ENCODE measurements at regions not wholly inside any gene's neighbourhood (a gene's known extent, or its start where the extent isn't known, plus 50 kb on each side); places are given as distances from the start of the nearest gene placed in this dataset.

- no peak for ATAC-seq
- no peaks in the 10 kb centered on the region for H3K4me1 Mint-ChIP-seq
- H3K4me3 Mint-ChIP-seq: no peak overlapping the region
- H3K27ac Mint-ChIP-seq: no peak overlapping the region
- peaks cover 0 to 4% (median 2%) of the 10 kb centered on the region in 3 donors for H3K36me3 Mint-ChIP-seq
- peaks cover 3 to 32% (median 9%) of the 10 kb centered on the region in 5 donors for H3K27me3 Mint-ChIP-seq
- POLR2A ChIA-PET: no interaction called here
- H3K9me3 Mint-ChIP-seq: peaks cover 0 to 18% (median 7%) of the 10 kb centered on the region in 9 donors
- DNase-seq: no peak
Observed at GRCh38 chr10:78433076-78433595, 399.5 kb downstream of the RPS24 start.

GRCh38 chr10:78433766-78434535 is 400.3 kb downstream of the RPS24 start:
- Mint-ChIP-seq H3K9me3 (peaks cover 0 to 10% (median 5%) of the 10 kb centered on the region in 9 donors), H3K27me3 (peaks cover 3 to 32% (median 9%) of the 10 kb centered on the region in 5 donors), H3K4me1 (peaks cover 0 to 1% (median 0%) of the 10 kb centered on the region in 4 donors), H3K4me3 (no peak overlapping the region), H3K27ac (no peak overlapping the region), H3K36me3 (peaks cover 0 to 4% (median 2%) of the 10 kb centered on the region in 3 donors)
- DNase-seq: no peak
- no peak for ATAC-seq
- POLR2A ChIA-PET: no interaction called here

DNA sequence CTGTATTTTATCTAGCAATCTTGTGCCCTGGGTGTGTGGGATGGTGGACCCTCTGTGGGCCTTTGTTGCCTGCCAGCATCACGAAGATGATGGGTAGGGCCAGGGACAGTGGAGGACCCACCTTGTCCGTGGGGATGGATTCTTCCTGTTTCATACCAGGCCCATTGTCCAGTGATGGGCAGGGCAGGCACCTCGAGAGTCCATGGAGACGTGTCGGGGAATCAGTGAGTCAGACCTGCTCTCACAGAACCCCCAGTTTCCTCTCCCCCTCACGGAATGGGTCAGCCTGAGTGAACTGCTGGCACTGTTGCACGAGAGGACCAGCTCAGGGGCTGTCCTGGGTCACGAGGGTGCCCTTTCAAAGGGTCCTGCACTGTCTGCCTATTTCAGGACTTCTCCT is 401.2 kb downstream of the RPS24 start:
- H3K27ac Mint-ChIP-seq: no peak overlapping the region
- H3K9me3 Mint-ChIP-seq: peaks cover 0 to under 1% (median 0%) of the 10 kb centered on the region in 9 donors
- H3K27me3 Mint-ChIP-seq: peaks cover 3 to 22% (median 6%) of the 10 kb centered on the region in 5 donors
- ATAC-seq: no peak
- no peak overlapping the region for H3K4me3 Mint-ChIP-seq
- DNase-seq: no peak
- H3K4me1 Mint-ChIP-seq: peaks cover 0 to 3% (median 0%) of the 10 kb centered on the region in 4 donors
- peaks cover 0 to 2% (median 0%) of the 10 kb centered on the region in 3 donors for H3K36me3 Mint-ChIP-seq
- POLR2A ChIA-PET: no interaction called here

DNA sequence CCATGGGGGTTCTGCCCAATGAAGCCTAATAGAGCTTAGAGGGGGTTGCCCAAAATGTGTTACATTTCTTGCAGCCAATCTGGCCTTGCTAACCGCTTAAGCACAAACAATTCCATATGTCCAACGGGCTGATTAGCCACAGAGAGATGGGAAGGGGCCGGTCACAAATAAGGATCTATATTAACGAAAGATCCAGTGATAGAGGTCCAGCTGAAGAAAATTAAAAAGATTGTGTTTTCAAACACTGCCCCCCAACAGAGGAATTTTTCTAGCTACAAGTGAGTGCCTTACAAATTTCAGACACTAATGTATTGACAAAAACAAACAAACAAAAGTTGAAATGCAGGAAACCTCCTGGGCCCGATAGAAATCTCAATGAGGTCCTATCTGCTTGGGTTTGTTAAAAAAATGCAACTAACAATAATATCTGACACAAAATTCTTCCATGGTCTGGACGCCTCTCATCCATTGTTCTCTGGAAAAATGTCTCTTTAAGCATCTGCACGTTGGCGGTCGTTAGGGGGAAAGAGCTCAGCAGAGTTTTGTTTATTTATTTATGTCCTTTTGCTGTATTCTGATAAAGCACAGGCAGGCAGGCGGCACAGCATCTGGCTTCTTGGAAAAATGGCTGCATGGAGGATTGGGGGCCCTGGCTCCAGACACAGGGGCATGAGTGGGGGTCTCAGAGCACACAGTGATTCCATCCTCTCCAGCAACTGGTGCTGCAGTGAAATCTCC is 402.0 kb downstream of the RPS24 start:
- H3K27ac Mint-ChIP-seq: no peak overlapping the region
- peaks cover 0 to 1% (median 0%) of the 10 kb centered on the region in 3 donors for H3K36me3 Mint-ChIP-seq
- H3K9me3 Mint-ChIP-seq: no peaks in the 10 kb centered on the region
- H3K4me1 Mint-ChIP-seq: peaks cover 0 to 3% (median 0%) of the 10 kb centered on the region in 4 donors
- no peak for ATAC-seq
- no peak for DNase-seq
- no peak overlapping the region for H3K4me3 Mint-ChIP-seq
- H3K27me3 Mint-ChIP-seq: peaks cover 3 to 22% (median 6%) of the 10 kb centered on the region in 5 donors
- POLR2A ChIA-PET: no interaction called here

- Mint-ChIP-seq H3K27ac (no peak overlapping the region), H3K4me3 (no peak overlapping the region), H3K27me3 (peaks cover 3 to 22% (median 4%) of the 10 kb centered on the region in 5 donors), H3K4me1 (peaks cover 0 to 3% (median 0%) of the 10 kb centered on the region in 4 donors), H3K9me3 (no peaks in the 10 kb centered on the region), H3K36me3 (no peaks in the 10 kb centered on the region)
- POLR2A ChIA-PET: no interaction called here
- DNase-seq (no peak), ATAC-seq (no peak)
Observed at GRCh38 chr10:78436222-78436573, 402.5 kb downstream of the RPS24 start.

- Mint-ChIP-seq H3K36me3 (no peaks in the 10 kb centered on the region), H3K9me3 (no peaks in the 10 kb centered on the region), H3K4me1 (peaks cover 0 to 3% (median 0%) of the 10 kb centered on the region in 4 donors), H3K4me3 (no peak overlapping the region), H3K27me3 (peaks cover 3 to 18% (median 3%) of the 10 kb centered on the region in 5 donors), H3K27ac (no peak overlapping the region)
- ATAC-seq: no peak
- POLR2A ChIA-PET: no interaction called here
- DNase-seq: no peak
Observed at GRCh38 chr10:78436706-78437406, 403.2 kb downstream of the RPS24 start.

GRCh38 chr10:78437407-78437768 is 403.7 kb downstream of the RPS24 start:
- Mint-ChIP-seq H3K27me3 (peaks cover 0 to 13% (median 0%) of the 10 kb centered on the region in 5 donors), H3K4me3 (no peak overlapping the region), H3K36me3 (no peaks in the 10 kb centered on the region), H3K4me1 (peaks cover 0 to 3% (median 0%) of the 10 kb centered on the region in 4 donors), H3K9me3 (no peaks in the 10 kb centered on the region), H3K27ac (no peak overlapping the region)
- ATAC-seq (no peak), DNase-seq (no peak)
- POLR2A ChIA-PET: no interaction called here

- Mint-ChIP-seq H3K9me3 (no peaks in the 10 kb centered on the region), H3K4me3 (no peak overlapping the region), H3K4me1 (peaks cover 0 to 3% (median 0%) of the 10 kb centered on the region in 4 donors), H3K36me3 (no peaks in the 10 kb centered on the region), H3K27ac (peak overlapping the region in 2 of 10 donors; percentile 38 to 63), H3K27me3 (peaks cover 0 to 9% (median 0%) of the 10 kb centered on the region in 5 donors)
- POLR2A ChIA-PET: no interaction called here
- ATAC-seq: peak; percentile 39 to 44
- DNase-seq: peak in 2 of 10 donors; percentile 6 to 16
Observed at GRCh38 chr10:78437998-78438906, 404.6 kb downstream of the RPS24 start.

DNA sequence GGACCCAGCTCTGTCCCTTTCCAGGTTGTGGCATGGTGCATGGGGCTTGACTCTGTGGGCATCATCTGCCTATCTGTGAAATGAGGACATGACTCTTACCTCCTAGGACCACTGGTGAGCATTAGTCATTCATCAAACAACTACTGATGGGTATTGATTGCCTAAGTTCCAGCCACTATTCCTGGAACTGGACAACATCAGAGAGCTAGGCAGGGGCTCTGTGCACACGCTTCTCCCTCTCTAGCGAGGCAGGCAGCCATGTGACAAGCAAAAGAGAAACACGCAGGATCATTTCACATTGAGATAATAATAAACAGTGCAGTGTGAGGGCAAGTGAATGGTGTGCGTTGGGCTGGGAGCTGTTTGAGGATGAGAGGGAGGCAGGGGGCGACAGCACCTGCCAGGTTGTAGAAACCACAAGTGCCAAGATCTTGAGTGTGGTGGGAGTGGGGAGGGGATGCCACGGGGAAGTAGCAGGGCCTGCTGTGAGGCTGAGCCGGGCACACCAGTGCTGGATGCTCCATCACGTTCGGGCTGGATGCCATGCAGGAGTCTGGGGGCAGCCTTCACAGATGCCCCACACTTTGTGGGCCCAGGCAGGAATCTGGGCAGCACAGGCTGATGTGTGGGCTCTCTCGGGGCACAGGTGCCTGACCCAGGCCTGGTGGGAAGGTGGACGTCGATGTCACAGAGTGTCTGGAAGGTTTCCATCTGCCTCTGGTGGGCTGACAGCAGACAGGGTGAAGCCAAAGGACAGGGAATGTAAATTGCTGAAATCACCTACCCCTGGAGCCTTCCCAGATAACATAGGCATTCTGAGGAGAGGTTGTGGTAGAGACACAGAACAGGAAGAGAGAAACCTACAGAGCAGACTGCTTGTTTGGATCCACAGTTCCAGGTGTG is 405.5 kb downstream of the RPS24 start:
- Mint-ChIP-seq H3K4me1 (peaks cover 0 to 3% (median 0%) of the 10 kb centered on the region in 4 donors), H3K4me3 (peak overlapping the region in 1 of 10 donors; percentile 35), H3K36me3 (no peaks in the 10 kb centered on the region), H3K27me3 (peaks cover 0 to 3% (median 0%) of the 10 kb centered on the region in 5 donors), H3K9me3 (no peaks in the 10 kb centered on the region), H3K27ac (no peak overlapping the region)
- ATAC-seq (no peak), DNase-seq (no peak)
- POLR2A ChIA-PET: no interaction called here

DNA sequence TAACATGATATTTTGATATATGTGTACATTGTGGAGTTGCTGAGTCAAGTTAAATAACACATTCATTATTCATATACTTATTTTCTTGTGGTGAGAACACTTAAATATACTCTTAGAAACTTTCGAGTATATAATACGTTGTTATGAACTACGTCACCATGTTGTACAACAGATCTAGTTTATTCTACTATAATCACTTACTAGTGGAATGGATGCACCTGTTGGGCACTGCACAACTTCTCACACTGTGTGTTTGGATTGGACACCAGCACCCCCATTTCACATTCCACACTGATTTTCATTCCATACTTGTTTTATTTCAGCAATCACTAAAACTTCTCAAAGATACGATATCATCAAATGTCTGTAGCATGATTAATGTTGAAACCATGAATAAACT is 407.3 kb downstream of the RPS24 start:
- H3K4me1 Mint-ChIP-seq: peaks cover 0 to 3% (median 0%) of the 10 kb centered on the region in 4 donors
- peak overlapping the region in 1 of 10 donors; percentile 27 for H3K27ac Mint-ChIP-seq
- no peak for DNase-seq
- no peaks in the 10 kb centered on the region for H3K9me3 Mint-ChIP-seq
- H3K27me3 Mint-ChIP-seq: no peaks in the 10 kb centered on the region
- no peak for ATAC-seq
- H3K4me3 Mint-ChIP-seq: no peak overlapping the region
- no peaks in the 10 kb centered on the region for H3K36me3 Mint-ChIP-seq
- POLR2A ChIA-PET: no interaction called here

DNA sequence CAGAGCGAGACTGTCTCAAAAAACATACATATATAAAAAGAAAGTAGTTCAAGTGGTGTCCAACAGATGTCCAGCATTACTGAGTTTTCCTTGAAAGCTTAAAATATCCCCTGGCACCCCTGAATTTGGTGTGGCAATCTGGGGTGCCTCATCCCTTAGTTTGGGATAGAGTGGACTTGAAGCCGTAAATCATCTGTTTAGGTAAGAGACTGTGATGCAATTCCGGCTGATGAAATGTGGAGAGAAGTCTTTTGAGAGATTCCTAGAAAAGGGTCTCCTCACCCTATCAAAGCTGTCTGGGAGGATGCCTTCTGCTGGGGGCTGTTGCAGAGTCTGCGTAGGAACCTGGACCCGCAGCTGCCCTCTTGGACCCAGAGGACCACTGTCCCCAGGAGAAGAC is 408.0 kb downstream of the RPS24 start:
- Mint-ChIP-seq H3K4me1 (peaks cover 0 to 3% (median 0%) of the 10 kb centered on the region in 4 donors), H3K9me3 (no peaks in the 10 kb centered on the region), H3K36me3 (no peaks in the 10 kb centered on the region), H3K27me3 (no peaks in the 10 kb centered on the region), H3K27ac (peak overlapping the region in 1 of 10 donors; percentile 27), H3K4me3 (no peak overlapping the region)
- POLR2A ChIA-PET: no interaction called here
- ATAC-seq (no peak), DNase-seq (no peak)
